GM12878 (cell line): ENCODE measurements at regions not wholly inside any gene's neighbourhood (a gene's known extent, or its start where the extent isn't known, plus 50 kb on each side); places are given as distances from the start of the nearest gene placed in this dataset.

Experiments used
- ATAC-seq: fragments of 200-7000 bp; cut with Tn5 transposase; 3 replicates; pipeline ENCODE4 v1.9.1; 2020; ENCODE audit warnings: mild to moderate bottlenecking, moderate library complexity
- BruUV-seq: library from RNA; stranded (reverse); fragments of 400-500 nt; replicated peaks from 2 replicates; lab custom pipeline; 2021; lab: Mats Ljungman, UMichigan
- CTCF ChIA-PET: fragments of 300-600 bp; sonication (Branson Sonifier 250); formaldehyde crosslinking; extraction: SDS; loops from one replicate; lab custom pipeline; 2021; ENCODE audit warnings: inconsistent platforms; lab: Yijun Ruan, JAX
- POLR2A ChIA-PET: fragments of 350-600 bp; formaldehyde crosslinking; extraction: SDS; loops from one replicate; lab custom pipeline; 2021; ENCODE audit warnings: inconsistent platforms; lab: Charles Lee
- RAD21 ChIA-PET: fragments of 300-600 bp; sonication (Branson Sonifier 250); formaldehyde crosslinking; loops from one replicate; lab custom pipeline; 2023; ENCODE audit warnings: antibody characterized with exemption; ENCODE audit not compliant: unreplicated experiment; lab: Charles Lee
- SMC1A ChIA-PET: fragments of 300-600 bp; sonication (Branson Sonifier 250); formaldehyde crosslinking; loops from one replicate; lab custom pipeline; 2023; ENCODE audit not compliant: unreplicated experiment, uncharacterized antibody; lab: Charles Lee
- DNase-seq: peaks from one replicate; pipeline ENCODE4 v3.0.0-alpha.2; 2011; ENCODE audit warnings: low read depth, low spot score
- FAIRE-seq: peaks from 3 replicates; lab custom pipeline; 2011; peaks lifted over from hg19 to GRCh38; lab: Jason Lieb, UNC
- H2AFZ ChIP-seq: 2 replicates; pipeline ENCODE4 v1.6.0; 2011; ENCODE audit warnings: low read depth, low read length, control low read depth; ENCODE audit not compliant: control insufficient read depth
- H3K27ac ChIP-seq: 2 replicates; pipeline ENCODE4 v1.5.1; 2011; ENCODE audit warnings: control low read depth; ENCODE audit not compliant: control insufficient read depth, insufficient read depth
- H3K27me3 ChIP-seq, 2 experiments: replicated peaks in 1 of 2; 2 replicates each; pipeline versions ENCODE4 v1.6.0 to v1.6.1; 2011; ENCODE audit warnings: low read length in 1 of 2; ENCODE audit not compliant: control insufficient read depth in 2 of 2, insufficient read depth in 2 of 2
- H3K36me3 ChIP-seq, 2 experiments: 2 replicates each; pipeline ENCODE4 v1.5.1; 2011; ENCODE audit warnings: low read length in 1 of 2; ENCODE audit not compliant: control insufficient read depth in 2 of 2, insufficient read depth in 2 of 2
- H3K4me1 ChIP-seq: 2 replicates; pipeline ENCODE4 v1.6.1; 2011; ENCODE audit warnings: mild to moderate bottlenecking, low read length, moderate library complexity, mixed read lengths; ENCODE audit not compliant: control insufficient read depth, insufficient read depth
- H3K4me2 ChIP-seq: 2 replicates; pipeline ENCODE4 v1.6.0; 2011; ENCODE audit warnings: control low read depth; ENCODE audit not compliant: control insufficient read depth, insufficient read depth
- H3K4me3 ChIP-seq: fragments of 200-600 bp; sonication (generic); 2 replicates; pipeline ENCODE4 v1.5.1; 2016
- H3K79me2 ChIP-seq: 2 replicates; pipeline ENCODE4 v1.6.0; 2011; ENCODE audit warnings: low read length; ENCODE audit not compliant: control insufficient read depth, insufficient read depth
- H3K9ac ChIP-seq: 2 replicates; pipeline ENCODE4 v1.8.0; 2011; ENCODE audit warnings: low read length, control low read depth, mixed read lengths; ENCODE audit not compliant: control insufficient read depth, insufficient read depth
- H3K9me3 ChIP-seq: replicated peaks from 3 replicates; pipeline ENCODE4 v1.5.1; 2011; ENCODE audit warnings: mild to moderate bottlenecking, low read length; ENCODE audit not compliant: control insufficient read depth, insufficient read depth
- H4K20me1 ChIP-seq: 2 replicates; pipeline ENCODE4 v1.6.0; 2011; ENCODE audit not compliant: control insufficient read depth, insufficient read depth
- BHLHE40 ChIP-seq, 2 experiments: fragments of 450-650 bp in 1 of 2; IDR thresholded peaks; 2 replicates each; pipeline ENCODE4 v1.6.1; 2011 to 2017; ENCODE audit warnings: low read depth in 2 of 2, borderline replicate concordance in 1 of 2, improper control_type of control experiment in 1 of 2, low read length in 1 of 2, mild to moderate bottlenecking in 1 of 2
- EP300 ChIP-seq, 2 experiments: fragments of 150-350 bp in 1 of 2; IDR thresholded peaks; 2 replicates each; pipeline ENCODE4 v1.6.1; 2011 to 2012; ENCODE audit warnings: low read depth in 2 of 2, low read length in 2 of 2, borderline replicate concordance in 1 of 2, improper control_type of control experiment in 1 of 2, inconsistent platforms in 1 of 2; ENCODE audit not compliant: control insufficient read depth in 1 of 2
- JUNB ChIP-seq: IDR thresholded peaks from 2 replicates; pipeline ENCODE4 v1.6.1; 2016; ENCODE audit warnings: antibody characterized with exemption, mild to moderate bottlenecking
- MYB ChIP-seq: fragments of 150-350 bp; IDR thresholded peaks from 2 replicates; pipeline ENCODE4 v1.6.1; 2014; ENCODE audit warnings: mild to moderate bottlenecking, low read depth, low read length, borderline replicate concordance
- PML ChIP-seq: IDR thresholded peaks from 2 replicates; pipeline ENCODE4 v1.6.1; 2012; ENCODE audit warnings: low read length, inconsistent platforms
- POLR2AphosphoS2 ChIP-seq: IDR thresholded peaks from 2 replicates; pipeline ENCODE4 v1.6.1; 2011; ENCODE audit warnings: low read depth, mild to moderate bottlenecking, low read length, improper control_type of control experiment, moderate library complexity
- SREBF1 ChIP-seq: IDR thresholded peaks from 2 replicates; pipeline ENCODE4 v1.6.1; 2012; ENCODE audit warnings: mild to moderate bottlenecking, low read length
- STAT3 ChIP-seq: IDR thresholded peaks from 2 replicates; pipeline ENCODE4 v1.6.1; 2011; ENCODE audit warnings: low read depth, low read length, improper control_type of control experiment
- ZBTB33 ChIP-seq: fragments of 450-650 bp; IDR thresholded peaks from 2 replicates; pipeline ENCODE4 v1.6.1; 2017; ENCODE audit warnings: mild to moderate bottlenecking
- ZNF24 ChIP-seq: fragments of 450-650 bp; IDR thresholded peaks from 2 replicates; pipeline ENCODE4 v1.6.1; 2017; ENCODE audit warnings: antibody characterized with exemption, mild to moderate bottlenecking
- WGBS: methylation state at CpG from one replicate; pipeline ENCODE4 v1.1.6; 2016; ENCODE audit warnings: low lambda C conversion rate; ENCODE audit not compliant: insufficient replicate concordance, insufficient coverage; ENCODE audit errors: missing lambda C conversion rate; 5-methylcytosine and 5-hydroxymethylcytosine counted together
- in situ Hi-C: fragments of 300-500 bp; cut with MboI; formaldehyde crosslinking; loops from 9 replicates; pipeline ENCODE4 v1.14.3; 2018; ENCODE audit warnings: mixed read lengths
- intact Hi-C: fragments of 100-400 bp; cut with micrococcal nuclease; formaldehyde crosslinking; loops from one replicate; pipeline ENCODE4 v1.14.2; 2022; ENCODE audit not compliant: unreplicated experiment
- TF ChIP-seq, protein P1 (sequence below), 3 experiments: IDR thresholded peaks in 2 of 3; conservative IDR thresholded peaks in 1 of 3; 2 replicates each; pipeline ENCODE4 v1.5.1; 2011; ENCODE audit warnings: low read depth in 3 of 3, low read length in 3 of 3, mild to moderate bottlenecking in 3 of 3, control low read depth in 2 of 3, moderate library complexity in 2 of 3, inconsistent platforms in 1 of 3, mixed read lengths in 1 of 3; ENCODE audit not compliant: control insufficient read depth in 2 of 3, insufficient read depth in 1 of 3; ENCODE audit errors: extremely low read depth in 1 of 3

GRCh38 chr1:17957588-17958267, 149.9 kb upstream of the IGSF21 start:
- Histone ChIP-seq H3K36me3 (no peaks in the 10 kb centered on the region), H3K4me3 (no peak overlapping the region), H3K9me3 (no peaks in the 10 kb centered on the region), H3K4me1 (no peaks in the 10 kb centered on the region), H3K27me3 (peaks cover 0 to 2% of the 10 kb centered on the region in 2 experiments; a peak in 2 of 4 replicates), H3K27ac (no peak overlapping the region), H3K4me2 (no peak overlapping the region), H4K20me1 (peaks cover 4% of the 10 kb centered on the region; the same call in 1 of the 2 replicates), H3K79me2 (no peaks in the 10 kb centered on the region), H3K9ac (no peak overlapping the region), H2AFZ (no peak overlapping the region)
- no peak for TF ChIP-seq SREBF1
- TF ChIP-seq PML: no peak
- no peak for TF ChIP-seq STAT3
- CTCF ChIA-PET: no interaction called here
- FAIRE-seq: no peak
- ATAC-seq: no peak
- SMC1A ChIA-PET: no interaction called here
- DNase-seq: no peak
- 19% methylated on average over 10 of the region's 10 CpGs for WGBS
- POLR2A ChIA-PET: no interaction called here
- no TSS peak for BruUV-seq
- RAD21 ChIA-PET: no interaction called here
- intact Hi-C loops: no loop called here
- in situ Hi-C loops: no loop called here

DNA sequence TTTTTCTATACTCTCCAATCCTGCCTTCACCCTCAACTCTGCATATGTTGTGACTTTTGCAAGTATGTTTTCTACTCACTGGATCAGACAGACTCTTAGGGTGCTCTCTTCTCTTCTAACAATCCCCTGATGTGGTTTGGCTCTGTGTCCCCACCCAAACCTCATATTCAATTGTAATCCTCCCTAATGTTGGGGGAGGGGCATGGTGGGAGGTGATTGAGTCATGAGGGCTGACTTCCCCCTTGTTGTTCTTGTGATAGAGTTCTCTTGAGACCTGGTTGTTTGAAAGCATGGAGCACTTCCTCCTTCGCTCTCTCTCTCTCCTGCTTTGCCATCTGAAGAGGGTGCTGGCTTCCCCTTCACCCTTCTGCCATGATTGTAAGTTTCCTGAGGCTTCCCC, 148.9 kb upstream of the IGSF21 start:
- in situ Hi-C loops: no loop called here
- TF ChIP-seq ZNF24 (no peak), EP300 (IDR thresholded peaks at IDR 0.05; ENCODE audit: borderline replicate concordance in 1 of 2, control insufficient read depth in 1 of 2, low read depth in 2 of 2, low read length in 2 of 2) (no peak), MYB (no peak), BHLHE40 (IDR thresholded peaks at IDR 0.05; ENCODE audit: borderline replicate concordance in 1 of 2, low read depth in 2 of 2, low read length in 1 of 2) (no peak), ZBTB33 (no peak), POLR2AphosphoS2 (no peak), JUNB (no peak)
- TF ChIP-seq, protein P1, sequence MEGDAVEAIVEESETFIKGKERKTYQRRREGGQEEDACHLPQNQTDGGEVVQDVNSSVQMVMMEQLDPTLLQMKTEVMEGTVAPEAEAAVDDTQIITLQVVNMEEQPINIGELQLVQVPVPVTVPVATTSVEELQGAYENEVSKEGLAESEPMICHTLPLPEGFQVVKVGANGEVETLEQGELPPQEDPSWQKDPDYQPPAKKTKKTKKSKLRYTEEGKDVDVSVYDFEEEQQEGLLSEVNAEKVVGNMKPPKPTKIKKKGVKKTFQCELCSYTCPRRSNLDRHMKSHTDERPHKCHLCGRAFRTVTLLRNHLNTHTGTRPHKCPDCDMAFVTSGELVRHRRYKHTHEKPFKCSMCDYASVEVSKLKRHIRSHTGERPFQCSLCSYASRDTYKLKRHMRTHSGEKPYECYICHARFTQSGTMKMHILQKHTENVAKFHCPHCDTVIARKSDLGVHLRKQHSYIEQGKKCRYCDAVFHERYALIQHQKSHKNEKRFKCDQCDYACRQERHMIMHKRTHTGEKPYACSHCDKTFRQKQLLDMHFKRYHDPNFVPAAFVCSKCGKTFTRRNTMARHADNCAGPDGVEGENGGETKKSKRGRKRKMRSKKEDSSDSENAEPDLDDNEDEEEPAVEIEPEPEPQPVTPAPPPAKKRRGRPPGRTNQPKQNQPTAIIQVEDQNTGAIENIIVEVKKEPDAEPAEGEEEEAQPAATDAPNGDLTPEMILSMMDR (IDR thresholded peaks at IDR 0.05 in 2 of 3, conservative IDR thresholded peaks at IDR 0.05 in 1 of 3; ENCODE audit: control insufficient read depth in 2 of 3, extremely low read depth in 1 of 3, insufficient read depth in 1 of 3, low read depth in 3 of 3, low read length in 3 of 3): no peak

More for the DNA sequence above, 148.9 kb upstream of the IGSF21 start:
- no TSS peak for BruUV-seq
- FAIRE-seq (no peak), ATAC-seq (no peak), DNase-seq (no peak)
- SMC1A ChIA-PET: no interaction called here
- WGBS: no CpG with 5 or more reads among the region's 1 CpG
- Histone ChIP-seq H3K36me3 (no peaks in the 10 kb centered on the region), H3K27me3 (no peaks in the 10 kb centered on the region; a peak in 2 of 4 replicates), H3K9me3 (no peaks in the 10 kb centered on the region), H3K79me2 (no peaks in the 10 kb centered on the region), H3K9ac (no peak overlapping the region), H4K20me1 (peaks cover 4% of the 10 kb centered on the region; the same call in 1 of the 2 replicates), H2AFZ (no peak overlapping the region), H3K27ac (no peak overlapping the region), H3K4me2 (no peak overlapping the region), H3K4me1 (no peaks in the 10 kb centered on the region), H3K4me3 (no peak overlapping the region)
- POLR2A ChIA-PET: interaction anchor here (0.5 kb wide), 1 partner anchor 493 kb away, joined by 3 read pairs; no protein-coding TSS in a partner anchor
- CTCF ChIA-PET: interaction anchor here (0.6 kb wide), 1 partner anchor 1442 kb away, joined by 3 read pairs; no protein-coding TSS in a partner anchor
- intact Hi-C loops: no loop called here
- RAD21 ChIA-PET: no interaction called here
